ENCODE measurements at regions not wholly inside any gene's neighbourhood (a gene's known extent, or its start where the extent isn't known, plus 50 kb on each side); places are given as distances from the start of the nearest gene placed in this dataset.
"Not testable (repeated sequence)": the region's sequence is repeated elsewhere in the genome, so short reads cannot be mapped to it uniquely, and the experiment has no call there.

DNA sequence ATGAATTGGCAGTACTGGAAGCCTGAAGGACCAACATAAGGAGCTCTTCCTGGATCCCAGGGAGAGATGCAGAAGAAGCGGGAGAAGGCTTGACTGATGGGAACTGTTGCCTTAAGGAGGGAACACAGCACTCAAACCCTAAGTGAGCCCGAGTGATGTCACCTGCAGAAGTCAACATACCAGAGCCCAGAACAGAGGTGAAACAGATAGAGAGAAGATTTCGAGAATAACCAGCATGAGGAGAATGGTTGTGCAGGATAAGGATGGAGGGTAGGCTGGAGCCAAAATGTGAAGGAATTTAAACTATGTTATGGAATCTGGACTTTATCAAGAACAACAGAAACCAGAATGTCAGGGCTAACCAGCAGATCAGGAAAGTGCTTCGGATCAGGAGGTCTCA is 463.1 kb upstream of the DDX18 start:
- Mint-ChIP-seq H3K9me3 (ENCODE audit: low read depth) (peaks cover 7% of the 10 kb centered on the region), H3K4me1 (ENCODE audit: low read depth) (peaks cover 13% of the 10 kb centered on the region), H3K36me3 (ENCODE audit: insufficient read depth) (no peaks in the 10 kb centered on the region), H3K27me3 (no peaks in the 10 kb centered on the region), H3K4me3 (ENCODE audit: low read depth) (no peak overlapping the region), H3K27ac (no peak overlapping the region)
- no peak for DNase-seq (ENCODE audit: low spot score, unreplicated experiment)
- TF ChIP-seq, protein P1, sequence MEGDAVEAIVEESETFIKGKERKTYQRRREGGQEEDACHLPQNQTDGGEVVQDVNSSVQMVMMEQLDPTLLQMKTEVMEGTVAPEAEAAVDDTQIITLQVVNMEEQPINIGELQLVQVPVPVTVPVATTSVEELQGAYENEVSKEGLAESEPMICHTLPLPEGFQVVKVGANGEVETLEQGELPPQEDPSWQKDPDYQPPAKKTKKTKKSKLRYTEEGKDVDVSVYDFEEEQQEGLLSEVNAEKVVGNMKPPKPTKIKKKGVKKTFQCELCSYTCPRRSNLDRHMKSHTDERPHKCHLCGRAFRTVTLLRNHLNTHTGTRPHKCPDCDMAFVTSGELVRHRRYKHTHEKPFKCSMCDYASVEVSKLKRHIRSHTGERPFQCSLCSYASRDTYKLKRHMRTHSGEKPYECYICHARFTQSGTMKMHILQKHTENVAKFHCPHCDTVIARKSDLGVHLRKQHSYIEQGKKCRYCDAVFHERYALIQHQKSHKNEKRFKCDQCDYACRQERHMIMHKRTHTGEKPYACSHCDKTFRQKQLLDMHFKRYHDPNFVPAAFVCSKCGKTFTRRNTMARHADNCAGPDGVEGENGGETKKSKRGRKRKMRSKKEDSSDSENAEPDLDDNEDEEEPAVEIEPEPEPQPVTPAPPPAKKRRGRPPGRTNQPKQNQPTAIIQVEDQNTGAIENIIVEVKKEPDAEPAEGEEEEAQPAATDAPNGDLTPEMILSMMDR (IDR thresholded peaks at IDR 0.05; ENCODE audit: unreplicated experiment): no peak

DNA sequence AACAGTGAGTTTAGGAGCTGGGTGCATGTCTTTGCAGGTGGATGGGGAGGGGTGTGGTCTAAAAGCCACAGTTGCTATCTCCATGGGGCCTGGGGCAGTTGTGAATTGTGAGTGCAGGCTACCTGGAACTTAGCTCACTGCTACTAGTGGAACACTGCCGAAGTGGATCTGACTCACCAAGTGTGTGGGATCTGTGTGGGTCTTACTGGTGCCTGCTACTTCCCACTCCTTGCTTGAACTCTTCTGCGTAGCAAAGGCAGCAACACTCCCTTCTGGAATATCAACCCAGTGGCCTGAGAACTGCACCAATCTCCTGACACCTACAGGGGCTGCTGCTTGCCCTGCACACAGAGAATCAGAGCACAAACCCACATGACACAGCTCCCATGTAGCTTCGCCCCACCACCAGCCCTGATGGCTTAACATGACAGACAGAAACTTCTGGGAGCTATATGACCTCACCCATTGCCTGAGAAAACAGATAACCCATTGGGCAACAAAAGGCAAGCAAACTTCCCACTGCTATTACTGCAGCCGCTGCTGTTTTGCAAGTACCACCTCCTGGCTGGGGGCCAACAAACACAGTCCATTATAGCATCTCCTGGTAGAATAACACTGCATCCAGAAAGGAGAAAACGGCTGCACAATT is 455.1 kb upstream of the DDX18 start:
- no peak for DNase-seq (ENCODE audit: low spot score, unreplicated experiment)
- Mint-ChIP-seq H3K36me3 (ENCODE audit: insufficient read depth) (no peaks in the 10 kb centered on the region), H3K4me3 (ENCODE audit: low read depth) (no peak overlapping the region), H3K9me3 (ENCODE audit: low read depth) (peaks cover 6% of the 10 kb centered on the region), H3K4me1 (ENCODE audit: low read depth) (peaks cover 7% of the 10 kb centered on the region), H3K27me3 (no peaks in the 10 kb centered on the region), H3K27ac (no peak overlapping the region)
- TF ChIP-seq, protein P1 (IDR thresholded peaks at IDR 0.05; ENCODE audit: unreplicated experiment): no peak

DNA sequence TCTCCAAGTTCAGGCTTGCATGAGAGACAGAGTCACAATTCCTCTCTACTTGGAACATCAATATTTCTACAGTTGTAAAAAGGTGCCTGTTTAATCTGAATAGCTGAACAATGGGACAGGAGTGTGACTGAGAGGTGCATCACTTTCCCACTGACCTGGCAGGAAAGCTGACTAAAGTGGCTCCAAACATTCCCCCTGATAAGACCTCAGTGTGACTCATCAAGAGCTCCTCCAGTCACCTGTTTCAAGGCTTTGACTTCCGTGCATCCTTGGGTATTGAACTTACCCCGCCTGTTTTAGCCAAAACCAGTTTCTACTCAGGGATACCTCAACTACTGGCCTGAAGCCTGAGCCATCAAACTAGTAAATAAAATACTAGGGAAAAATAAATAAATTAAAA is 453.9 kb upstream of the DDX18 start:
- Mint-ChIP-seq H3K4me1 (ENCODE audit: low read depth) (no peaks in the 10 kb centered on the region), H3K4me3 (ENCODE audit: low read depth) (no peak overlapping the region), H3K9me3 (ENCODE audit: low read depth) (peaks cover 12% of the 10 kb centered on the region), H3K27me3 (no peaks in the 10 kb centered on the region), H3K27ac (no peak overlapping the region), H3K36me3 (ENCODE audit: insufficient read depth) (peaks cover 2% of the 10 kb centered on the region)
- no peak for DNase-seq (ENCODE audit: low spot score, unreplicated experiment)
- TF ChIP-seq, protein P1 (IDR thresholded peaks at IDR 0.05; ENCODE audit: unreplicated experiment): no peak

DNA sequence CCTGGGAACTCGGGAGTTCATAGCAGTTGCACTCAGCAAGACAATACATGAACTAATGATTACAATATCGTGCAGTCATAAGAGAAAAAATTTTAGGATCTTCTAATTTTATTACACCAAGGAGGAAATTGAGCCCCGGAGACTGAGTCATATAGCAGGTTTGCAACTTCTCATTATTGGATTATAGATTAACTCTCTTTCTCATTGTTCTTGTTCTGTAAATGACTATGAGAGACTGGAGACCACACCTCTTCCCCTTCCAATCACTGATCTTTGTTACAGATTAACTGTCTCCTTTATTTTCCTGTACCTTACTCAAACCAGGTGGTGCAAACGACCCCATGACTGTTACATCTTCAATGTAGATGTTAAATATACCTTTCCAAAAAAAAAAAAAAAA is 435.8 kb upstream of the DDX18 start:
- H3K36me3 Mint-ChIP-seq (ENCODE audit: insufficient read depth): no peaks in the 10 kb centered on the region
- no peak for DNase-seq (ENCODE audit: low spot score, unreplicated experiment)
- H3K27ac Mint-ChIP-seq: peak overlapping the region; percentile 30
- H3K4me3 Mint-ChIP-seq (ENCODE audit: low read depth): no peak overlapping the region
- peaks cover 21% of the 10 kb centered on the region for H3K4me1 Mint-ChIP-seq (ENCODE audit: low read depth)
- H3K27me3 Mint-ChIP-seq: no peaks in the 10 kb centered on the region
- TF ChIP-seq, protein P1 (IDR thresholded peaks at IDR 0.05; ENCODE audit: unreplicated experiment): no peak
- H3K9me3 Mint-ChIP-seq (ENCODE audit: low read depth): no peaks in the 10 kb centered on the region

DNA sequence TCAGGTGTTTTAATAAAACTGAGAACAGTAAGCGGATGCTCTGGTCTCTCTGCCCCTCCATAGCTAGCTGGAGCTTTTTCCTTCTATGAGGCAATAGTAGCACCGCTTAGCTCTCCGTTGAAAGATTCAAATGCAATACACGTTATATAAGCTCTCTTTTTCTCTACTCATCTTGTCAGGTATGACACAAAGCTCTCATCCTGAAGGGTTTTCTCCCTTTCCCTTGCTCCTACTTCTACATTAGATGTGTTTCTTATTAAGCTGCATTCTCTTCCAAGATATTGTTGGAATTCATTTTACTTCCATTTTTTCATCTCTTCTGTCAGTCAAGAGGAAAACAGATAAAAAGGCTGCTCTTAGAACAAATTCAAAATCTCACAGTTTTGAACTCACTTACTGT is 434.6 kb upstream of the DDX18 start:
- Mint-ChIP-seq H3K4me1 (ENCODE audit: low read depth) (peaks cover 15% of the 10 kb centered on the region), H3K27ac (no peak overlapping the region), H3K36me3 (ENCODE audit: insufficient read depth) (no peaks in the 10 kb centered on the region), H3K9me3 (ENCODE audit: low read depth) (peaks cover 6% of the 10 kb centered on the region), H3K27me3 (no peaks in the 10 kb centered on the region), H3K4me3 (ENCODE audit: low read depth) (no peak overlapping the region)
- DNase-seq (ENCODE audit: low spot score, unreplicated experiment): no peak
- TF ChIP-seq, protein P1 (IDR thresholded peaks at IDR 0.05; ENCODE audit: unreplicated experiment): no peak

DNA sequence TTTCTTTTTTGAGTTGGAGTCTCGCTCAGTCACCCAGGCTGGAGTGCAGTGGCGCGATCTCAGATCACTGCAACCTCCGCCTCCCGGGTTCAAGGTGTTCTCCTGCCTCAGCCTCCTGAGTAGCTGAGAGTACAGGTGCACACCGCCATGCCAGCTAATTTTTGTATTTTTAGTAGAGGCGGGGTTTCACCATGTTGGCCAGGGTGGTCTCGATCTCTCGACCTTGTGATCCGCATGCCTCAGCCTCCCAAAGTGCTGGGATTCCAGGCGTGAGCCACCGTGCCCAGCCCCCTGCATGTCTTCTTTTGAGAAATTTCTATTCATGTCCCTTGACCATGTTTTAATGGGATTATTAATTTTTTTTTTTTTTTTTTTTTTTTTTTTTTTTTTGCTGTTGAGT is 430.5 kb upstream of the DDX18 start:
- H3K27me3 Mint-ChIP-seq; H3K4me1 Mint-ChIP-seq (ENCODE audit: low read depth); H3K4me3 Mint-ChIP-seq (ENCODE audit: low read depth); H3K27ac Mint-ChIP-seq; DNase-seq (ENCODE audit: low spot score, unreplicated experiment): not testable (repeated sequence)
- Mint-ChIP-seq H3K36me3 (ENCODE audit: insufficient read depth) (peaks cover 21% of the 10 kb centered on the region), H3K9me3 (ENCODE audit: low read depth) (peaks cover 34% of the 10 kb centered on the region)
